Pancreas (tissue), 10 donors: ENCODE measurements at regions not wholly inside any gene's neighbourhood (a gene's known extent, or its start where the extent isn't known, plus 50 kb on each side); places are given as distances from the start of the nearest gene placed in this dataset.

Experiments used
- ATAC-seq, 4 donors: fragments of 200-7000 bp; cut with Tn5 transposase; one replicate each; pipeline versions ENCODE4 v1.8.0 to v1.9.1; 2020; ENCODE audit warnings: mild to moderate bottlenecking in 4 of 4, moderate library complexity in 4 of 4
- DNase-seq, 6 donors: peaks; one replicate each; pipeline ENCODE4 v3.0.0-alpha.2; 2020
- FAIRE-seq: peaks from 2 replicates; lab custom pipeline; 2012; peaks lifted over from hg19 to GRCh38; lab: Jason Lieb, UNC
- H3K27ac ChIP-seq, 4 donors: fragments of 200-600 bp; sonication (generic); 1 replicate in 3 of 4; 2 replicates in 1 of 4; pipeline versions ENCODE4 v1.5.0 to v1.8.0; 2020
- H3K27me3 ChIP-seq, 4 donors: fragments of 200-600 bp; one replicate each; pipeline ENCODE4 v1.8.0; 2021
- H3K36me3 ChIP-seq, 3 donors: fragments of 200-600 bp; sonication (generic) in 1 of 3; one replicate each; pipeline versions ENCODE4 v1.5.0 to v1.8.0; 2020 to 2021
- H3K4me1 ChIP-seq, 3 donors: fragments of 200-600 bp; one replicate each; pipeline ENCODE4 v1.8.0; 2021
- H3K4me3 ChIP-seq, 4 donors: fragments of 200-600 bp; sonication (generic) in 2 of 4; one replicate each; pipeline versions ENCODE4 v1.5.0 to v1.8.0; 2020 to 2021
- H3K9me3 ChIP-seq, 4 donors: fragments of 200-600 bp; one replicate each; pipeline ENCODE4 v1.8.0; 2021
- CTCF ChIP-seq, 4 donors: fragments of 200-600 bp; sonication (generic) in 3 of 4; IDR thresholded peaks; one replicate each; pipeline versions ENCODE4 v1.5.0 to v1.8.0; 2021; ENCODE audit warnings: antibody characterized with exemption in 4 of 4
- WGBS, 2 donors: extraction: QIAGEN DNeasy Blood & Tissue Kit; methylation state at CpG; one replicate each; pipeline ENCODE4 v1.1.7; 2013; 5-methylcytosine and 5-hydroxymethylcytosine counted together
- intact Hi-C, 3 donors: fragments of 100-400 bp; cut with DNase I; formaldehyde crosslinking; loops; one replicate each; pipeline versions ENCODE4 v1.11.1 to v1.14.2; 2022
- donor health status: healthy with polysubstance abuse.
- donor health status: DM: no; HTN: no; CAD: no; lungs with moderate emphysema.
- donor health status: DM: no; HTN: no; CAD: no.
- donor health status: control.
- donor health status: control.
- donor health status: Bipolar disorder and iron deficiency.
- donor health status: DM: yes; HTN: yes; CAD: no.
- donor health status: DM: no; HTN: no; CAD: no.
- donor health status: DM: no; HTN: no; CAD: no.
- donor health status: DM: yes; HTN: yes; CAD: no.

- no peak overlapping the region for H3K4me3 ChIP-seq
- no peaks in the 10 kb centered on the region for H3K9me3 ChIP-seq
- intact Hi-C loops = no loop called here
- ATAC-seq = no peak
- no peaks in the 10 kb centered on the region for H3K36me3 ChIP-seq
- 19 to 27% methylated on average over 1 of the region's 1 CpG for WGBS, 2 donors
- DNase-seq = no peak
- FAIRE-seq = no peak
- no peaks in the 10 kb centered on the region for H3K4me1 ChIP-seq
- H3K27ac ChIP-seq = no peak overlapping the region
- H3K27me3 ChIP-seq = no peaks in the 10 kb centered on the region
- TF ChIP-seq CTCF (IDR thresholded peaks at IDR 0.05) = no peak
Measured at GRCh38 chr1:96376846-96377245, 344.7 kb upstream of the PTBP2 start.

DNA sequence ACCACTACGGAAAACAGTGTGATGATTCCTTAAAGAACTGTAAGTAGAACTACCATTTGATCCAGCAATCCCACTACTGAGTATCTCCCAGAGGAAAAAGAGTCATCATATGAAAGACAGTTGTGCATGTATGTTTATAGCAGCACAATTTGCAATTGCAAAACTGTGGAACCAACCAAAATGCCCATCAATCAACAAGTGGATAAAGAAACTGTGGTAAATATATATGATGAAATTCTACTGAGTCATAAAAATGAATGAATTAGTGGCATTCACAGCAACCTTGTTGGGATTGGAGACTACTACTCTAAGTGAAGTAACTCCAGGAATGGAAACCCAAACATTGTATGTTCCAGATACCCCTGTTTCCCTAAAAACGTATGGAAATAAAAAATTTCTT, 337.0 kb upstream of the PTBP2 start:
- TF ChIP-seq CTCF (IDR thresholded peaks at IDR 0.05) = no peak
- Histone ChIP-seq H3K36me3 (no peaks in the 10 kb centered on the region), H3K27me3 (no peaks in the 10 kb centered on the region), H3K9me3 (no peaks in the 10 kb centered on the region), H3K4me1 (no peaks in the 10 kb centered on the region), H3K4me3 (no peak overlapping the region), H3K27ac (no peak overlapping the region)
- 45 to 48% methylated on average over 2 of the region's 2 CpGs for WGBS, 2 donors
- DNase-seq (no peak), FAIRE-seq (no peak), ATAC-seq (no peak)
- intact Hi-C loops = no loop called here

DNA sequence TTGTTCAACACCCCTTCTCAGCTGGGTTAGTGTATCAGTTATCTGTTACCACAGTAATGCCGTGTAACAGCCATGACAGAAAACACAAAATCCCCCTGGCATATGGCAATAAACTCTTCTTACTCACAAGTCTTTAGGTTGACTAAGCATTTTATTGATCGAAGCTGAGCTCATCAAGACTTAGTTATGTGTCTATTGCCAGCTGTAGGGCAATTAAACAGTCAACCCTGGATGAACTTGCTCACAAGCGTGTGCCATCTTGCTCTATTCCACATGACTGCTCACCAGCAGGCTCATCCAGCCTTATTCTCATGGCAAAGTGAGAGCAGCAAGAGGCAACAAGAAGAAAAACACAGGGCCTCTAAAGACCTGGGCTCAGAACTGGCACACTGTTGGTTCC, 333.8 kb upstream of the PTBP2 start:
- FAIRE-seq (no peak), ATAC-seq (no peak), DNase-seq (no peak)
- TF ChIP-seq CTCF (IDR thresholded peaks at IDR 0.05) = no peak
- H3K4me3 ChIP-seq = no peak overlapping the region
- H3K4me1 ChIP-seq = no peaks in the 10 kb centered on the region
- H3K36me3 ChIP-seq = no peaks in the 10 kb centered on the region
- no peak overlapping the region for H3K27ac ChIP-seq
- no peaks in the 10 kb centered on the region for H3K9me3 ChIP-seq
- no peaks in the 10 kb centered on the region for H3K27me3 ChIP-seq
- intact Hi-C loops = no loop called here
- 53 to 63% methylated on average over 3 of the region's 3 CpGs for WGBS, 2 donors

DNA sequence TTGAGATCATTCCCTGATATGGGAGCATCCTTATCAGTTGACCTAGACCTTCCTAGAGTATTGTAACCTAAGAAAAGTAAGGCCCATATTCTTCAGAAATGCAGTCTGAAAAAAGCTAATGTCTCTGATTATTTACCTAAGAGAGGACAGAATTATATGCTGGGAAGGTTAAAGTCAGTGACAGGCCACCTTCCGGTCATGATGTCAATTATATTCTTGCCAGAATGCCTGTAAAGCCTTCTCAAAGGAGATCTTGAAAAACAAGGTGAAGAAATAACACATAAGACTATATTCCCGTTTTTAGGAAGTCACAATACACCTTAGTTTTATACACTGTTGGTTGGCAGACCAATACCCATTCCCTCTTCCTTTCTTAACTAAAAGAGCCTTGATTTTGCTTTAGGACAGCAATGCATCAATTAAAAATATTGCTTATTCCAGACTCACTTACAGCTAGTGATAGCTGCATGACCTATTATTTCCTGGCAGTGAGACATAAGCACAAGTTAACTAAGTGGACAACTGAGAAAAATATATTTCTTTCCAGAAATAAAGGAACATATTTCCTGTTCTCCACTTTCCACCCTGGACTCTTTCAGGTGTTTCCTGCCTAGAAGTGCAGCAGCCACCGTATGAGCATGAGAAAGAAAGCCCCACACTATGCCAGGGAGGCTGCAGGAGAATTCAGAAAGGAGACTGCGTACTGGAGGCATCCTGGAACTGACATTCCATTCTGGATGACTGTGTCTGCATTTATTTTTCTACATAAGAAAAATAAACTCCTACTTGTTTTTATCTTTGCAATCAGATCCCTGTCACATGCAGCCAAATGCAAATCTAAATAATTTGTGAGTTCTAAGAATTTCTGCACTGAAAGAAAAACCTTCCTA, 332.9 kb upstream of the PTBP2 start:
- Histone ChIP-seq H3K4me3 (no peak overlapping the region), H3K27me3 (no peaks in the 10 kb centered on the region), H3K4me1 (no peaks in the 10 kb centered on the region), H3K36me3 (no peaks in the 10 kb centered on the region), H3K27ac (no peak overlapping the region), H3K9me3 (no peaks in the 10 kb centered on the region)
- TF ChIP-seq CTCF (IDR thresholded peaks at IDR 0.05) = no peak
- intact Hi-C loops = no loop called here
- FAIRE-seq (no peak), ATAC-seq (no peak), DNase-seq (no peak)
- WGBS, 2 donors = 42 to 43% methylated on average over 4 of the region's 4 CpGs

GRCh38 chr1:96400089-96400488, 321.5 kb upstream of the PTBP2 start:
- no peak for ATAC-seq
- TF ChIP-seq CTCF (IDR thresholded peaks at IDR 0.05) = no peak

More at GRCh38 chr1:96400089-96400488, 321.5 kb upstream of the PTBP2 start:
- peaks cover 0 to 3% (median 0%) of the 10 kb centered on the region in 4 donors for H3K27me3 ChIP-seq
- intact Hi-C loops = no loop called here
- FAIRE-seq (no peak), DNase-seq (no peak)
- no peak overlapping the region for H3K4me3 ChIP-seq
- H3K27ac ChIP-seq = no peak overlapping the region
- H3K36me3 ChIP-seq = no peaks in the 10 kb centered on the region
- no peaks in the 10 kb centered on the region for H3K9me3 ChIP-seq
- no peaks in the 10 kb centered on the region for H3K4me1 ChIP-seq
